ENCODE measurements at regions not wholly inside any gene's neighbourhood (a gene's known extent, or its start where the extent isn't known, plus 50 kb on each side); places are given as distances from the start of the nearest gene placed in this dataset.

DNA sequence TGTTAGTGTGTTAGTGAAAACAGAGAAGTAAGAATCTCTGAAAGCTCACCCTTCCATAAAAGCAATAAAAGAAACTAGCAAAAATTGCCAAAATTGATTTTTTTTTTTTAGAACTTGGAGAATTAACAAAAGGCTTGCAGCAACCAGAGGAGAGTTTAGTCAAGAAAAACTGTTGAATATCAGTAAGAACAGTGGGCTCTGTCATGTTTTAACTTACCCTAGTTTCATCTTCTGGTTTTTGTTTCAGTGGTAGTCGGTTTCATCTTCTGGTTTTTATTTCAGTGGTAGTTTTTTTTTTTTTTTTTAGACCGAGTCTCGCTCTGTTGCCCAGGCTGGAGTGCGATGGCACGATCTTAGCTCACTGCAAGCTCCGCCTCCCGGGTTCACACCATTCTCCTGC lies 580.9 kb downstream of the NYAP2 start:
- TF ChIP-seq, protein P1, sequence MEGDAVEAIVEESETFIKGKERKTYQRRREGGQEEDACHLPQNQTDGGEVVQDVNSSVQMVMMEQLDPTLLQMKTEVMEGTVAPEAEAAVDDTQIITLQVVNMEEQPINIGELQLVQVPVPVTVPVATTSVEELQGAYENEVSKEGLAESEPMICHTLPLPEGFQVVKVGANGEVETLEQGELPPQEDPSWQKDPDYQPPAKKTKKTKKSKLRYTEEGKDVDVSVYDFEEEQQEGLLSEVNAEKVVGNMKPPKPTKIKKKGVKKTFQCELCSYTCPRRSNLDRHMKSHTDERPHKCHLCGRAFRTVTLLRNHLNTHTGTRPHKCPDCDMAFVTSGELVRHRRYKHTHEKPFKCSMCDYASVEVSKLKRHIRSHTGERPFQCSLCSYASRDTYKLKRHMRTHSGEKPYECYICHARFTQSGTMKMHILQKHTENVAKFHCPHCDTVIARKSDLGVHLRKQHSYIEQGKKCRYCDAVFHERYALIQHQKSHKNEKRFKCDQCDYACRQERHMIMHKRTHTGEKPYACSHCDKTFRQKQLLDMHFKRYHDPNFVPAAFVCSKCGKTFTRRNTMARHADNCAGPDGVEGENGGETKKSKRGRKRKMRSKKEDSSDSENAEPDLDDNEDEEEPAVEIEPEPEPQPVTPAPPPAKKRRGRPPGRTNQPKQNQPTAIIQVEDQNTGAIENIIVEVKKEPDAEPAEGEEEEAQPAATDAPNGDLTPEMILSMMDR (IDR thresholded peaks at IDR 0.05): no peak
- TF ChIP-seq, protein P2, sequence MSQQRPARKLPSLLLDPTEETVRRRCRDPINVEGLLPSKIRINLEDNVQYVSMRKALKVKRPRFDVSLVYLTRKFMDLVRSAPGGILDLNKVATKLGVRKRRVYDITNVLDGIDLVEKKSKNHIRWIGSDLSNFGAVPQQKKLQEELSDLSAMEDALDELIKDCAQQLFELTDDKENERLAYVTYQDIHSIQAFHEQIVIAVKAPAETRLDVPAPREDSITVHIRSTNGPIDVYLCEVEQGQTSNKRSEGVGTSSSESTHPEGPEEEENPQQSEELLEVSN (IDR thresholded peaks at IDR 0.05; ENCODE audit: borderline replicate concordance, low read depth): no peak
- TF ChIP-seq CBX2 (IDR thresholded peaks at IDR 0.05; ENCODE audit: borderline replicate concordance, low read depth) (no peak), POLR2A (IDR thresholded peaks at IDR 0.05; ENCODE audit: low read length) (no peak), MYC (IDR thresholded peaks at IDR 0.05; ENCODE audit: borderline replicate concordance, low read length) (no peak), CEBPB (IDR thresholded peaks at IDR 0.05) (no peak), RAD21 (conservative IDR thresholded peaks at IDR 0.05 in 1 of 2, IDR thresholded peaks at IDR 0.05 in 1 of 2) (no peak), FOSL2 (IDR thresholded peaks at IDR 0.05) (no peak), FOSL2 (CRISPR knock-in tag; IDR thresholded peaks at IDR 0.05) (no peak), RCOR1 (IDR thresholded peaks at IDR 0.05; ENCODE audit: low read depth, low read length) (no peak), POLR2AphosphoS2 (conservative IDR thresholded peaks at IDR 0.05; ENCODE audit: low read length) (no peak)
- TF ChIP-seq, protein P3, sequence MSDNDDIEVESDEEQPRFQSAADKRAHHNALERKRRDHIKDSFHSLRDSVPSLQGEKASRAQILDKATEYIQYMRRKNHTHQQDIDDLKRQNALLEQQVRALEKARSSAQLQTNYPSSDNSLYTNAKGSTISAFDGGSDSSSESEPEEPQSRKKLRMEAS (IDR thresholded peaks at IDR 0.05): no peak

All from A549 (cell line).